Thyroid gland (tissue), 4 donors: ENCODE measurements at regions not wholly inside any gene's neighbourhood (a gene's known extent, or its start where the extent isn't known, plus 50 kb on each side); places are given as distances from the start of the nearest gene placed in this dataset.

Source experiments
- DNase-seq, 2 donors: peaks; one replicate each; pipeline ENCODE4 v3.0.0-alpha.2; 2019
- H3K27ac ChIP-seq, 3 donors: fragments of 200-600 bp; sonication (generic); 1 replicate in 2 of 3; 2 replicates in 1 of 3; pipeline ENCODE4 v1.5.1; 2016 to 2019; ENCODE audit warnings: mild to moderate bottlenecking in 1 of 3, moderate library complexity in 1 of 3
- H3K27me3 ChIP-seq: fragments of 200-600 bp; sonication (generic); one replicate; pipeline ENCODE4 v1.5.1; 2019
- H3K36me3 ChIP-seq, 2 donors: fragments of 200-600 bp; sonication (generic); one replicate each; pipeline ENCODE4 v1.5.1; 2016 to 2019
- H3K4me1 ChIP-seq, 2 donors: fragments of 200-600 bp; sonication (generic); one replicate each; pipeline ENCODE4 v1.5.1; 2017 to 2019
- H3K4me3 ChIP-seq, 3 donors: fragments of 200-600 bp; sonication (generic); replicated peaks in 1 of 3; 1 replicate in 2 of 3; 2 replicates in 1 of 3; pipeline ENCODE4 v1.5.1; 2016; ENCODE audit warnings: mild to moderate bottlenecking in 1 of 3
- H3K9me3 ChIP-seq: fragments of 200-600 bp; sonication (generic); one replicate; pipeline ENCODE4 v1.5.1; 2017
- POLR2A ChIP-seq, 2 donors: fragments of 450-650 bp; IDR thresholded peaks; one replicate each; pipeline ENCODE4 v1.6.1; 2017; ENCODE audit warnings: antibody characterized with exemption in 2 of 2, mild to moderate bottlenecking in 2 of 2, moderate library complexity in 1 of 2
- WGBS, 2 donors: methylation state at CpG; one replicate each; pipeline ENCODE4 v1.1.5; 2017; 5-methylcytosine and 5-hydroxymethylcytosine counted together
- intact Hi-C: fragments of 100-400 bp; cut with DNase I; formaldehyde crosslinking; loops from one replicate; pipeline ENCODE4 v1.15.1; 2023
- TF ChIP-seq, protein P1 (sequence below), 6 experiments: fragments of 200-600 bp in 3 of 6; fragments of 450-650 bp in 3 of 6; sonication (generic) in 3 of 6; IDR thresholded peaks; one replicate each; pipeline ENCODE4 v1.5.1; 2016 to 2019; ENCODE audit warnings: antibody characterized with exemption in 6 of 6, mild to moderate bottlenecking in 2 of 6, inconsistent platforms in 1 of 6, moderate library complexity in 1 of 6

GRCh38 chr3:72344647-72345046, 503.6 kb downstream of the SHQ1 start:
- no peak for DNase-seq
- Histone ChIP-seq H3K27ac (no peak overlapping the region), H3K4me1 (peaks cover 0 to 11% of the 10 kb centered on the region in 2 donors), H3K9me3 (no peaks in the 10 kb centered on the region), H3K4me3 (no peak overlapping the region), H3K27me3 (no peaks in the 10 kb centered on the region), H3K36me3 (no peaks in the 10 kb centered on the region)
- TF ChIP-seq, protein P1, sequence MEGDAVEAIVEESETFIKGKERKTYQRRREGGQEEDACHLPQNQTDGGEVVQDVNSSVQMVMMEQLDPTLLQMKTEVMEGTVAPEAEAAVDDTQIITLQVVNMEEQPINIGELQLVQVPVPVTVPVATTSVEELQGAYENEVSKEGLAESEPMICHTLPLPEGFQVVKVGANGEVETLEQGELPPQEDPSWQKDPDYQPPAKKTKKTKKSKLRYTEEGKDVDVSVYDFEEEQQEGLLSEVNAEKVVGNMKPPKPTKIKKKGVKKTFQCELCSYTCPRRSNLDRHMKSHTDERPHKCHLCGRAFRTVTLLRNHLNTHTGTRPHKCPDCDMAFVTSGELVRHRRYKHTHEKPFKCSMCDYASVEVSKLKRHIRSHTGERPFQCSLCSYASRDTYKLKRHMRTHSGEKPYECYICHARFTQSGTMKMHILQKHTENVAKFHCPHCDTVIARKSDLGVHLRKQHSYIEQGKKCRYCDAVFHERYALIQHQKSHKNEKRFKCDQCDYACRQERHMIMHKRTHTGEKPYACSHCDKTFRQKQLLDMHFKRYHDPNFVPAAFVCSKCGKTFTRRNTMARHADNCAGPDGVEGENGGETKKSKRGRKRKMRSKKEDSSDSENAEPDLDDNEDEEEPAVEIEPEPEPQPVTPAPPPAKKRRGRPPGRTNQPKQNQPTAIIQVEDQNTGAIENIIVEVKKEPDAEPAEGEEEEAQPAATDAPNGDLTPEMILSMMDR (IDR thresholded peaks at IDR 0.05) = no peak
- no peak for TF ChIP-seq POLR2A (IDR thresholded peaks at IDR 0.05)
- intact Hi-C loops = no loop called here
- WGBS, 2 donors = 84 to 87% methylated on average over 6 of the region's 6 CpGs

DNA sequence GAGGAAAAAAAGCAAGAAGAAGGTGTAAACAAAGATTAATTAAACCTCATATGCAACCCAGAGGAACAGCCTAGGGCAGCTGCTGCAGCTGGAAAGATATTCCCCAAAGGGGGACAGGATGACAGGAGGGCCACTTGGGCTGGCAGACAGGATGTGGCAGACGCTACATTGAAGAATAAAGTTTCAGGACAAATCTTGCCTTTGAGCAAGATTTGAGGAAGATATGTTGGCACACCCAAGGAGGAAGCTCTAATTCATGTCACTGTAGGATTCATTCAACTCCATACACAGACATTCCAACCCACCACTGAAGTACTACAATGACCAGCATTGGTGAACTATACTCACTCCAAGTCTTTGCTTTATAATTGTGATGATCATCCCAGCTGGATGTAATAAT, 504.0 kb downstream of the SHQ1 start:
- Histone ChIP-seq H3K27ac (no peak overlapping the region), H3K4me1 (peaks cover 0 to 11% of the 10 kb centered on the region in 2 donors), H3K4me3 (no peak overlapping the region), H3K36me3 (no peaks in the 10 kb centered on the region), H3K27me3 (no peaks in the 10 kb centered on the region), H3K9me3 (no peaks in the 10 kb centered on the region)
- 71 to 80% methylated on average over 1 of the region's 1 CpG for WGBS, 2 donors
- intact Hi-C loops = no loop called here
- DNase-seq = no peak
- TF ChIP-seq POLR2A (IDR thresholded peaks at IDR 0.05) = no peak
- TF ChIP-seq, protein P1 (IDR thresholded peaks at IDR 0.05) = no peak

- no peak for TF ChIP-seq POLR2A (IDR thresholded peaks at IDR 0.05)
- TF ChIP-seq, protein P1 (IDR thresholded peaks at IDR 0.05) = no peak
- intact Hi-C loops = no loop called here
- Histone ChIP-seq H3K4me3 (no peak overlapping the region), H3K36me3 (no peaks in the 10 kb centered on the region), H3K27me3 (no peaks in the 10 kb centered on the region), H3K4me1 (peaks cover 0 to 10% of the 10 kb centered on the region in 2 donors), H3K9me3 (no peaks in the 10 kb centered on the region), H3K27ac (no peak overlapping the region)
- DNase-seq = no peak
- 68 to 84% methylated on average over 3 of the region's 3 CpGs for WGBS, 2 donors
These were observed 505.2 kb downstream of the SHQ1 start for GRCh38 chr3:72343078-72343477.

DNA sequence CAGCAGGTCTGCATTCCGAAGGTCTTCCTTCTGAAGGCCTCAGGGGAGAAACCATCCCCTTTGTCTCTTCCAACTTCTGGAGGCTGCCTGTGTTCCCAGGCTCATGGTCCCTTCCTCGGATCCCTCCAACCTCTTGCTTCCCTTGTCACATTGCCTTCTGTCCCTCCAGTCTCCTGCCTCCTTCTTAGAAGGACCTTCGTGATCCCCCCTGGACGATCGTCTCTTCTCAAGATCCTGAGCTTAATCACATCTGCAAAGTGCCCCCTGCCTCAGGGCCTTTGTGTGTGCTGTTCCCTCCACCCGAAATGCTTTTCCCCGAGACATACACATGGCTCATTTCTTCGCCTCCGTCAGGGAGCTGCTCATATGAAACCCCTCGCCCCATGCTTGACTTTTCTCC, 505.8 kb downstream of the SHQ1 start:
- peaks cover 0 to 4% of the 10 kb centered on the region in 2 donors for H3K4me1 ChIP-seq
- H3K27me3 ChIP-seq = no peaks in the 10 kb centered on the region
- no peak overlapping the region for H3K4me3 ChIP-seq
- DNase-seq = no peak
- no peak overlapping the region for H3K27ac ChIP-seq
- 97 to 98% methylated on average over 10 of the region's 10 CpGs for WGBS, 2 donors
- intact Hi-C loops = no loop called here
- TF ChIP-seq, protein P1 (IDR thresholded peaks at IDR 0.05) = no peak
- TF ChIP-seq POLR2A (IDR thresholded peaks at IDR 0.05) = no peak
- no peaks in the 10 kb centered on the region for H3K36me3 ChIP-seq
- no peaks in the 10 kb centered on the region for H3K9me3 ChIP-seq

- DNase-seq = no peak
- H3K4me1 ChIP-seq = peaks cover 0 to 4% of the 10 kb centered on the region in 2 donors
- 71 to 85% methylated on average over 2 of the region's 2 CpGs for WGBS, 2 donors
- H3K27ac ChIP-seq = no peak overlapping the region
- H3K4me3 ChIP-seq = no peak overlapping the region
- H3K27me3 ChIP-seq = no peaks in the 10 kb centered on the region
- TF ChIP-seq, protein P1 (IDR thresholded peaks at IDR 0.05) = no peak
- no peak for TF ChIP-seq POLR2A (IDR thresholded peaks at IDR 0.05)
- no peaks in the 10 kb centered on the region for H3K36me3 ChIP-seq
- intact Hi-C loops = no loop called here
- H3K9me3 ChIP-seq = no peaks in the 10 kb centered on the region
These were observed 506.3 kb downstream of the SHQ1 start for GRCh38 chr3:72341920-72342319.
